ENCODE measurements at regions not wholly inside any gene's neighbourhood (a gene's known extent, or its start where the extent isn't known, plus 50 kb on each side); places are given as distances from the start of the nearest gene placed in this dataset.

DNA sequence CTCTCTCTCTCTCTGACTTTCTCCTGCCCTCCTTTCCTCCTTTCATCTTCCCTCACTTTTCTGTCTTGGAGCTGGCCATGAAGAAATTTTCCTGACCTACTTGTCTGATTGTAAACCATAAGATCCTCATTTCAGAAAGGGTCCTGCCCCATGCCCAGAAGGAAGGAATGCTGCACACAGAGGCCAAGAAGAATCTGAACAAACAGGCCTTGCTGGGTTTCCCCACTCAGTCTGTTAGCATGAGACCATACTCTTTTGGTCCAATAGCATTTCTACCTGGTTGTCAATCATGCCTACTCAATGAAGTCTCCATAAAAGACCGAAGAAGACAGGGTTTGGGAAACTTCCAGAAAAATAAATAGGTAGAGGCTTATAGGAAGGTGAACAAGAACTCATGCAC, 128.7 kb downstream of the MAB21L3 start:
- H2BK12ac ChIP-seq (ENCODE audit: low read length in 2 of 2) = no peak overlapping the region
- no peak overlapping the region for H4K91ac ChIP-seq (ENCODE audit: low read length)
- H3K27me3 ChIP-seq (ENCODE audit: control insufficient read depth in 1 of 2, insufficient read depth in 1 of 2, low read length in 2 of 2) = peaks cover 8 to 21% of the 10 kb centered on the region in 2 experiments
- no peaks in the 10 kb centered on the region for H3K9me3 ChIP-seq (ENCODE audit: control insufficient read depth, low read length)
- H3K9ac ChIP-seq (ENCODE audit: low read length) = no peak overlapping the region
- H2AK5ac ChIP-seq (ENCODE audit: low read length, severe bottlenecking) = no peak overlapping the region
- H3K79me1 ChIP-seq (replicated peaks; ENCODE audit: low read length, poor library complexity, severe bottlenecking) = no peaks in the 10 kb centered on the region
- H2BK15ac ChIP-seq (ENCODE audit: low read depth, poor library complexity, severe bottlenecking) = no peak overlapping the region
- no peak overlapping the region for H3K4me2 ChIP-seq (ENCODE audit: low read length, poor library complexity, severe bottlenecking)
- H2AFZ ChIP-seq (ENCODE audit: low read depth, low read length) = no peak overlapping the region
- no peaks in the 10 kb centered on the region for H3K36me3 ChIP-seq (ENCODE audit: control insufficient read depth in 1 of 2, insufficient read depth in 2 of 2, low read depth in 1 of 2, low read length in 2 of 2)
- no peak overlapping the region for H3K4me3 ChIP-seq (ENCODE audit: insufficient read depth in 1 of 2, low read depth in 1 of 2, low read length in 2 of 2)
- 80% methylated on average over 1 of the region's 1 CpG for WGBS
- no peak overlapping the region for H2BK120ac ChIP-seq (ENCODE audit: low read depth, low read length)
- no peak overlapping the region for H3K27ac ChIP-seq (ENCODE audit: low read length, poor library complexity, severe bottlenecking)
- no peak overlapping the region for H3K4ac ChIP-seq (ENCODE audit: low read depth in 1 of 2, low read length in 2 of 2)
- no peak overlapping the region for H3K18ac ChIP-seq (ENCODE audit: low read depth in 1 of 2, low read length in 2 of 2)
- no peak for DNase-seq
- H3K23ac ChIP-seq (ENCODE audit: low read length in 2 of 2) = no peak overlapping the region
- H2BK5ac ChIP-seq (ENCODE audit: low read depth, low read length, poor library complexity, severe bottlenecking) = no peak overlapping the region
- H3K4me1 ChIP-seq (ENCODE audit: control insufficient read depth, insufficient read depth, low read depth, low read length) = no peaks in the 10 kb centered on the region
- no peak overlapping the region for H3K14ac ChIP-seq (ENCODE audit: low read length in 2 of 2)
- H4K8ac ChIP-seq (ENCODE audit: low read length) = no peak overlapping the region

GRCh38 chr1:116242741-116243140, 130.3 kb upstream of the ATP1A1 start:
- 91% methylated on average over 7 of the region's 7 CpGs for WGBS
- H4K91ac ChIP-seq (ENCODE audit: low read length) = no peak overlapping the region
- no peaks in the 10 kb centered on the region for H3K4me1 ChIP-seq (ENCODE audit: control insufficient read depth, insufficient read depth, low read depth, low read length)
- no peaks in the 10 kb centered on the region for H3K36me3 ChIP-seq (ENCODE audit: control insufficient read depth in 1 of 2, insufficient read depth in 2 of 2, low read depth in 1 of 2, low read length in 2 of 2)
- no peak overlapping the region for H3K27ac ChIP-seq (ENCODE audit: low read length, poor library complexity, severe bottlenecking)
- no peak for DNase-seq
- no peak overlapping the region for H3K4me2 ChIP-seq (ENCODE audit: low read length, poor library complexity, severe bottlenecking)
- no peak overlapping the region for H2AK5ac ChIP-seq (ENCODE audit: low read length, severe bottlenecking)
- H3K14ac ChIP-seq (ENCODE audit: low read length in 2 of 2) = no peak overlapping the region
- no peak overlapping the region for H2BK12ac ChIP-seq (ENCODE audit: low read length in 2 of 2)
- H3K23ac ChIP-seq (ENCODE audit: low read length in 2 of 2) = no peak overlapping the region
- H3K27me3 ChIP-seq (ENCODE audit: control insufficient read depth in 1 of 2, insufficient read depth in 1 of 2, low read length in 2 of 2) = peaks cover 8 to 21% of the 10 kb centered on the region in 2 experiments
- no peak overlapping the region for H3K18ac ChIP-seq (ENCODE audit: low read depth in 1 of 2, low read length in 2 of 2)
- H3K4me3 ChIP-seq (ENCODE audit: insufficient read depth in 1 of 2, low read depth in 1 of 2, low read length in 2 of 2) = no peak overlapping the region
- no peak overlapping the region for H2AFZ ChIP-seq (ENCODE audit: low read depth, low read length)
- no peaks in the 10 kb centered on the region for H3K9me3 ChIP-seq (ENCODE audit: control insufficient read depth, low read length)
- H2BK120ac ChIP-seq (ENCODE audit: low read depth, low read length) = no peak overlapping the region
- no peak overlapping the region for H2BK15ac ChIP-seq (ENCODE audit: low read depth, poor library complexity, severe bottlenecking)
- H3K79me1 ChIP-seq (replicated peaks; ENCODE audit: low read length, poor library complexity, severe bottlenecking) = no peaks in the 10 kb centered on the region
- H2BK5ac ChIP-seq (ENCODE audit: low read depth, low read length, poor library complexity, severe bottlenecking) = no peak overlapping the region
- H4K8ac ChIP-seq (ENCODE audit: low read length) = no peak overlapping the region
- no peak overlapping the region for H3K9ac ChIP-seq (ENCODE audit: low read length)
- H3K4ac ChIP-seq (ENCODE audit: low read depth in 1 of 2, low read length in 2 of 2) = no peak overlapping the region

DNA sequence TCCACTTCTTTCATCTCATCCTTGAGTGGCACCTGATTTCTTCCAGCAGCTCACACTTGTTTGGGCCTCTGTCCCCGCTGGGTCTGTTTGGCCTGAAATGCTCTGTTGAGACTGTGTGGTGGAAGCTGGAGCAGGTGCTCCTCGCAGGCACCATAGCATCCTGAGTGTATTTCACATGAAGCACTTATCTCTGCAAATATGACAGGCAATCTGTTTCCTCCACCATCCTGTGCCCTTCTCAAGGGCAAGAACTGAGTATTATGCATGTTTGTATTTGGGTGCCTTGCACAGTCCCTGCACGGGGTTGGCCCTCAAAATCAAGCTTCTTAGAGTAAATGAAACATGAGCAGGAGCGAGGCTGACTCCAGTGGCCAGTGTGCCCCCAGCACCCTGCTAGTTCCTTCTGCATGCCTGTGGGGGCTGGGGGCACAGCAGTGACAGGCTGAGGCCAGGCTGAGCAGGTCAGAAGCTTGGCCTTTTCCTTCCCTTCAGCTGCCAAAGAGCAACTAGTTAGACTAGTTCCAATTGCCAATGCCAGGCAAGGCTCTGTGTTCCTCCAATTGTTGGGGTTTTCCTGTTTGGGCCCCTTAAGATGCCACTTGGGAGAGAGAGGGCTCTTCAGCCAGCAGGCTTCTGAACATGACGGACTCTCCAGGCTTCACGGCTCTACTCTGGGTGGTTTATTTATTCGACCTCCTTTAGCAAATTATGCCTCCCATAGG, 129.6 kb upstream of the ATP1A1 start:
- Histone ChIP-seq H3K4me3 (ENCODE audit: insufficient read depth in 1 of 2, low read depth in 1 of 2, low read length in 2 of 2) (no peak overlapping the region), H3K23ac (ENCODE audit: low read length in 2 of 2) (no peak overlapping the region), H3K9me3 (ENCODE audit: control insufficient read depth, low read length) (no peaks in the 10 kb centered on the region), H3K27me3 (ENCODE audit: control insufficient read depth in 1 of 2, insufficient read depth in 1 of 2, low read length in 2 of 2) (peaks cover 8 to 21% of the 10 kb centered on the region in 2 experiments), H3K79me1 (replicated peaks; ENCODE audit: low read length, poor library complexity, severe bottlenecking) (no peaks in the 10 kb centered on the region), H2AK5ac (ENCODE audit: low read length, severe bottlenecking) (no peak overlapping the region), H3K14ac (ENCODE audit: low read length in 2 of 2) (no peak overlapping the region), H2BK15ac (ENCODE audit: low read depth, poor library complexity, severe bottlenecking) (no peak overlapping the region), H2AFZ (ENCODE audit: low read depth, low read length) (no peak overlapping the region), H2BK5ac (ENCODE audit: low read depth, low read length, poor library complexity, severe bottlenecking) (no peak overlapping the region), H3K27ac (ENCODE audit: low read length, poor library complexity, severe bottlenecking) (no peak overlapping the region), H2BK120ac (ENCODE audit: low read depth, low read length) (no peak overlapping the region), H3K4me1 (ENCODE audit: control insufficient read depth, insufficient read depth, low read depth, low read length) (no peaks in the 10 kb centered on the region), H3K4ac (ENCODE audit: low read depth in 1 of 2, low read length in 2 of 2) (no peak overlapping the region), H4K8ac (ENCODE audit: low read length) (no peak overlapping the region), H2BK12ac (ENCODE audit: low read length in 2 of 2) (no peak overlapping the region), H3K36me3 (ENCODE audit: control insufficient read depth in 1 of 2, insufficient read depth in 2 of 2, low read depth in 1 of 2, low read length in 2 of 2) (no peaks in the 10 kb centered on the region), H4K91ac (ENCODE audit: low read length) (no peak overlapping the region), H3K9ac (ENCODE audit: low read length) (no peak overlapping the region), H3K4me2 (ENCODE audit: low read length, poor library complexity, severe bottlenecking) (no peak overlapping the region), H3K18ac (ENCODE audit: low read depth in 1 of 2, low read length in 2 of 2) (no peak overlapping the region)
- 89% methylated on average over 6 of the region's 7 CpGs for WGBS
- no peak for DNase-seq

DNA sequence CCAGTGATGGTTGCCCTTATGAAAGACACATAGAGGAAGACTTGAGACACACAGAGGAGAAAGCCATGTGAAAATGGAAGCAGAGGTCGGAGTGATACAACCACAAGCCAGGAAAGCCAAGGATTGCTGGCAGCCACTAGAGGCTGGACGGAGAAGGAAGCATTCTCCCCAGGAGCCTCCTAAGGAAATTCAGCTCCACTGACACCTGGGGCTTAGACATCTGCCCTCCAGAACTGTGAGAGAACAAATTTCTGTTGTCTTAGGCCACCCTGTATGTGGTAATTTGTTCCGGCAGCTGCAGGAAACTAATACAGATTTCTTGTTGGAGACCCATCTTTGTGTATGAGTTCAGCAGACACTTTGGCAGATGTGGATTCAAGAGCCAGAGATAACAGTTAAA, 126.9 kb upstream of the ATP1A1 start:
- H3K79me1 ChIP-seq (replicated peaks; ENCODE audit: low read length, poor library complexity, severe bottlenecking) = no peaks in the 10 kb centered on the region
- H2AK5ac ChIP-seq (ENCODE audit: low read length, severe bottlenecking) = no peak overlapping the region
- no peak overlapping the region for H3K4me2 ChIP-seq (ENCODE audit: low read length, poor library complexity, severe bottlenecking)
- WGBS = 77% methylated on average over 3 of the region's 3 CpGs
- H2BK120ac ChIP-seq (ENCODE audit: low read depth, low read length) = no peak overlapping the region
- H3K4me1 ChIP-seq (ENCODE audit: control insufficient read depth, insufficient read depth, low read depth, low read length) = no peaks in the 10 kb centered on the region
- no peak overlapping the region for H2BK15ac ChIP-seq (ENCODE audit: low read depth, poor library complexity, severe bottlenecking)
- H4K8ac ChIP-seq (ENCODE audit: low read length) = no peak overlapping the region
- no peaks in the 10 kb centered on the region for H3K36me3 ChIP-seq (ENCODE audit: control insufficient read depth in 1 of 2, insufficient read depth in 2 of 2, low read depth in 1 of 2, low read length in 2 of 2)
- DNase-seq = no peak
- no peak overlapping the region for H3K4ac ChIP-seq (ENCODE audit: low read depth in 1 of 2, low read length in 2 of 2)
- H3K4me3 ChIP-seq (ENCODE audit: insufficient read depth in 1 of 2, low read depth in 1 of 2, low read length in 2 of 2) = no peak overlapping the region
- peaks cover 8 to 9% of the 10 kb centered on the region in 2 experiments for H3K27me3 ChIP-seq (ENCODE audit: control insufficient read depth in 1 of 2, insufficient read depth in 1 of 2, low read length in 2 of 2)
- no peak overlapping the region for H3K27ac ChIP-seq (ENCODE audit: low read length, poor library complexity, severe bottlenecking)
- H2BK12ac ChIP-seq (ENCODE audit: low read length in 2 of 2) = no peak overlapping the region
- H4K91ac ChIP-seq (ENCODE audit: low read length) = no peak overlapping the region
- H3K14ac ChIP-seq (ENCODE audit: low read length in 2 of 2) = no peak overlapping the region
- no peak overlapping the region for H2AFZ ChIP-seq (ENCODE audit: low read depth, low read length)
- H3K9me3 ChIP-seq (ENCODE audit: control insufficient read depth, low read length) = no peaks in the 10 kb centered on the region
- no peak overlapping the region for H3K23ac ChIP-seq (ENCODE audit: low read length in 2 of 2)
- no peak overlapping the region for H3K9ac ChIP-seq (ENCODE audit: low read length)
- H2BK5ac ChIP-seq (ENCODE audit: low read depth, low read length, poor library complexity, severe bottlenecking) = no peak overlapping the region
- H3K18ac ChIP-seq (ENCODE audit: low read depth in 1 of 2, low read length in 2 of 2) = no peak overlapping the region

Measured in mesenchymal stem cell (in vitro differentiated cells and primary cell).